ENCODE measurements at regions not wholly inside any gene's neighbourhood (a gene's known extent, or its start where the extent isn't known, plus 50 kb on each side); places are given as distances from the start of the nearest gene placed in this dataset.

DNA sequence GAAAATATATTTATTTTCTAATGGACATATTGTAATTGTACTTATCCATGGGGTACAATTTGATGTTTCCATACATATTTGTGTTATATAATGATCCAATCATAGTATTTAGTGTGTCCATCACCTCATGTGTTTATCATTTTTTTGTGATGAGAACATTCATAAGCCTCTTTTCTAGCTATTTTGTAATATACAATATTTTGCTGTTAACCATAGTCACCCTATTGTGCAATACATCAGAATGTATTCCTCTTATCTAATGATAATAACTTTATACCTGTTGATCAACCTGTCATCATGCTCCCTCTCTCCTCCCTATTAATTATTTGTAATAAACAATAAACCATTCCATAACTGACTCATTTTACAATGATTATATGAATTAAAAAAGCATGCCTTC, 93.2 kb downstream of the ISL1 start:
- Histone ChIP-seq H3K27ac (no peak overlapping the region), H3K4me3 (no peak overlapping the region), H3K27me3 (no peaks in the 10 kb centered on the region), H3K4me2 (no peak overlapping the region), H4K20me1 (ENCODE audit: low read depth) (no peaks in the 10 kb centered on the region), H3K4me1 (no peaks in the 10 kb centered on the region), H3K79me2 (ENCODE audit: low read depth) (no peaks in the 10 kb centered on the region), H3K36me3 (no peaks in the 10 kb centered on the region), H3F3A (ENCODE audit: low read depth) (no peaks in the 10 kb centered on the region), H3K9me3 (ENCODE audit: low read depth) (no peaks in the 10 kb centered on the region), H3K9ac (no peak overlapping the region), H2AFZ (replicated peaks) (no peak overlapping the region)
- Mint-ChIP-seq H3K4me1 (no peaks in the 10 kb centered on the region), H3K27me3 (ENCODE audit: insufficient read depth, low read depth) (peaks cover 2% of the 10 kb centered on the region), H3K4me3 (no peak overlapping the region), H3K27ac (no peak overlapping the region), H3K36me3 (no peaks in the 10 kb centered on the region), H3K9me3 (no peaks in the 10 kb centered on the region)
- no peak for DNase-seq (ENCODE audit: low spot score)
- no peak for TF ChIP-seq EZH2 (IDR thresholded peaks at IDR 0.05)
- no peak for TF ChIP-seq EZH2phosphoT487 (IDR thresholded peaks at IDR 0.05)
- TF ChIP-seq, protein P1, sequence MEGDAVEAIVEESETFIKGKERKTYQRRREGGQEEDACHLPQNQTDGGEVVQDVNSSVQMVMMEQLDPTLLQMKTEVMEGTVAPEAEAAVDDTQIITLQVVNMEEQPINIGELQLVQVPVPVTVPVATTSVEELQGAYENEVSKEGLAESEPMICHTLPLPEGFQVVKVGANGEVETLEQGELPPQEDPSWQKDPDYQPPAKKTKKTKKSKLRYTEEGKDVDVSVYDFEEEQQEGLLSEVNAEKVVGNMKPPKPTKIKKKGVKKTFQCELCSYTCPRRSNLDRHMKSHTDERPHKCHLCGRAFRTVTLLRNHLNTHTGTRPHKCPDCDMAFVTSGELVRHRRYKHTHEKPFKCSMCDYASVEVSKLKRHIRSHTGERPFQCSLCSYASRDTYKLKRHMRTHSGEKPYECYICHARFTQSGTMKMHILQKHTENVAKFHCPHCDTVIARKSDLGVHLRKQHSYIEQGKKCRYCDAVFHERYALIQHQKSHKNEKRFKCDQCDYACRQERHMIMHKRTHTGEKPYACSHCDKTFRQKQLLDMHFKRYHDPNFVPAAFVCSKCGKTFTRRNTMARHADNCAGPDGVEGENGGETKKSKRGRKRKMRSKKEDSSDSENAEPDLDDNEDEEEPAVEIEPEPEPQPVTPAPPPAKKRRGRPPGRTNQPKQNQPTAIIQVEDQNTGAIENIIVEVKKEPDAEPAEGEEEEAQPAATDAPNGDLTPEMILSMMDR (IDR thresholded peaks at IDR 0.05), result no peak

DNA sequence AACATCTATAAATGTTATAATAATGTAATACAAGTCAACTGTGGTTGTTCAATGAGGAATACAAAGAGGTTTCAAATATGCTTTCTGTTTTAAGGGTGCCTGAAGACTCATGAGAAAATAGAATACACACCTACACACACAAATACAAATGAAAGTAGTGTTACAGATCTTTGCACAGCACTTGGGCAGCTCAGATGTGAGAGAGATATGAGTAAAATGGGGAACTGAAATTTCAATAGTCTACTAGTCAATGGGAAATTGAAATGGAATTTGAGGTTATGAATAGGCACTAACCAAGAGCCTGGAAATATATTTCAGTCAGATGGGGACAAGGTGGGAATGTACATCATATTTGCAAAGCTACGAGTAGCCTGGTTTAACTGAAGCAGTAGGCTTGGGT, 96.6 kb downstream of the ISL1 start:
- Histone ChIP-seq H3F3A (ENCODE audit: low read depth) (no peaks in the 10 kb centered on the region), H3K9me3 (ENCODE audit: low read depth) (no peaks in the 10 kb centered on the region), H3K4me1 (no peaks in the 10 kb centered on the region), H3K27ac (no peak overlapping the region), H3K79me2 (ENCODE audit: low read depth) (no peaks in the 10 kb centered on the region), H3K27me3 (no peaks in the 10 kb centered on the region), H3K4me2 (no peak overlapping the region), H4K20me1 (ENCODE audit: low read depth) (no peaks in the 10 kb centered on the region), H3K4me3 (no peak overlapping the region), H2AFZ (replicated peaks) (no peak overlapping the region), H3K36me3 (no peaks in the 10 kb centered on the region), H3K9ac (no peak overlapping the region)
- no peak for TF ChIP-seq EZH2 (IDR thresholded peaks at IDR 0.05)
- TF ChIP-seq, protein P1 (IDR thresholded peaks at IDR 0.05), result no peak
- TF ChIP-seq EZH2phosphoT487 (IDR thresholded peaks at IDR 0.05), result no peak
- Mint-ChIP-seq H3K4me1 (no peaks in the 10 kb centered on the region), H3K36me3 (no peaks in the 10 kb centered on the region), H3K9me3 (no peaks in the 10 kb centered on the region), H3K4me3 (no peak overlapping the region), H3K27me3 (ENCODE audit: insufficient read depth, low read depth) (peaks cover 10% of the 10 kb centered on the region), H3K27ac (no peak overlapping the region)
- no peak for DNase-seq (ENCODE audit: low spot score)

DNA sequence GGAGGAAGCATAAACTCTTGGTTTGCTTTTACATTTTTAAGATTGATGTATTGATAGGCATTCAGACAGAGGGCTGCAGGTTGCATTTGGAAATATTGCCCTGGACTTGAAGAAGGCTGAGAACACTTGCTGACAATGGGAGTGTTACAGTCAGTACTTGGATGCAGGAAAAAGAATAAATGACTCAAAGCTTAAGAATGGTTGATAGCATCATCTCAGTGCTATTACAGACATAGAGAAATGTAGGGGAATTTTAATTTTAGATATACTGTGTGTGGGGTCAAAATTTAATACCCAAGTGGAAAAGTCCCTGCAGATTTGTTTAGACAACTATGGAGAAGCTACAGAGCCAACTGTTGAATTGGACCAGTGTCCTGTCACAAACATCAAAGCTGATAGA, 101.1 kb downstream of the ISL1 start:
- Mint-ChIP-seq H3K4me3 (no peak overlapping the region), H3K27ac (no peak overlapping the region), H3K9me3 (no peaks in the 10 kb centered on the region), H3K36me3 (no peaks in the 10 kb centered on the region), H3K4me1 (peaks cover 9% of the 10 kb centered on the region), H3K27me3 (ENCODE audit: insufficient read depth, low read depth) (peaks cover 14% of the 10 kb centered on the region)
- peaks cover 7% of the 10 kb centered on the region for H3K4me1 ChIP-seq
- H3K4me2 ChIP-seq, result no peak overlapping the region
- no peak overlapping the region for H3K27ac ChIP-seq
- H3K9me3 ChIP-seq (ENCODE audit: low read depth), result no peaks in the 10 kb centered on the region
- H3F3A ChIP-seq (ENCODE audit: low read depth), result no peaks in the 10 kb centered on the region
- no peaks in the 10 kb centered on the region for H3K27me3 ChIP-seq
- no peaks in the 10 kb centered on the region for H3K79me2 ChIP-seq (ENCODE audit: low read depth)
- no peak overlapping the region for H3K4me3 ChIP-seq
- TF ChIP-seq EZH2phosphoT487 (IDR thresholded peaks at IDR 0.05), result no peak
- H2AFZ ChIP-seq (replicated peaks), result no peak overlapping the region
- H3K36me3 ChIP-seq, result no peaks in the 10 kb centered on the region
- no peak for DNase-seq (ENCODE audit: low spot score)
- H3K9ac ChIP-seq, result no peak overlapping the region
- no peaks in the 10 kb centered on the region for H4K20me1 ChIP-seq (ENCODE audit: low read depth)

DNA sequence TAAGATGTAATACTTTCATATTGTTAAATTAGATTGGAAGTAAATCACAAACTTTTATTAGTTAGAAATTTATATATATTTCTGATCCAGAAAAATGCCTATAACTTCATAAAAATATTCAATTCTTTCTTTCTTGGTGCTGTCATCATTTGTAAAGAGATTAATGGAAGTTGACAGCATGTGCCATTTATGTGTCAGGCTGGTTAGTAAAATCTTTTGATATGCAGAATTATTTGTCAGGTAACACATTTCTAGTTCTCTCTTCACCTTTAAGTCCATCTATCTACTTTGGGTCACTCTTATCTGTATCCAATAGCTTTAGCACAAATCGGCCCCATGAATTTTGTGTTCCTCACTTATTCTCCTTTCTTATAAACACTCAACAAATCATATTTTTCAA, 102.9 kb downstream of the ISL1 start:
- Histone ChIP-seq H3K4me3 (no peak overlapping the region), H3K9ac (no peak overlapping the region), H3K79me2 (ENCODE audit: low read depth) (no peaks in the 10 kb centered on the region), H3K27me3 (no peaks in the 10 kb centered on the region), H4K20me1 (ENCODE audit: low read depth) (no peaks in the 10 kb centered on the region), H3K4me1 (peaks cover 7% of the 10 kb centered on the region), H3F3A (ENCODE audit: low read depth) (no peaks in the 10 kb centered on the region), H2AFZ (replicated peaks) (no peak overlapping the region), H3K27ac (no peak overlapping the region), H3K4me2 (no peak overlapping the region), H3K9me3 (ENCODE audit: low read depth) (no peaks in the 10 kb centered on the region), H3K36me3 (no peaks in the 10 kb centered on the region)
- DNase-seq (ENCODE audit: low spot score), result no peak
- H3K4me3 Mint-ChIP-seq, result no peak overlapping the region
- H3K36me3 Mint-ChIP-seq, result no peaks in the 10 kb centered on the region
- peaks cover 12% of the 10 kb centered on the region for H3K27me3 Mint-ChIP-seq (ENCODE audit: insufficient read depth, low read depth)
- no peak for TF ChIP-seq EZH2 (IDR thresholded peaks at IDR 0.05)
- H3K27ac Mint-ChIP-seq, result no peak overlapping the region
- H3K9me3 Mint-ChIP-seq, result no peaks in the 10 kb centered on the region
- peaks cover 9% of the 10 kb centered on the region for H3K4me1 Mint-ChIP-seq
